Activated T-cell treated with anti-CD3 and anti-CD28 coated beads, Interleukin-2, amount 50 U/mL, for 72 hours (primary cell): ENCODE measurements at regions not wholly inside any gene's neighbourhood (a gene's known extent, or its start where the extent isn't known, plus 50 kb on each side); places are given as distances from the start of the nearest gene placed in this dataset.

ENCODE experiments used
- ATAC-seq, 2 donors: fragments of 150-1000 bp; cut with Tn5 transposase; replicated peaks in 1 of 2; 2 replicates each; pipeline ENCODE4 v1.10.0; 2021; ENCODE audit warnings: moderate library complexity in 2 of 2, mild to moderate bottlenecking in 1 of 2
- DNase-seq, 2 donors: peaks; one replicate each; pipeline ENCODE4 v3.0.0; 2021 to 2022; ENCODE audit warnings: mixed read lengths in 1 of 2
- H3K27ac Mint-ChIP-seq: one replicate; pipeline ENCODE4 v1.8.0; 2022; ENCODE audit warnings: mild to moderate bottlenecking, moderate library complexity, mixed read lengths
- H3K27me3 Mint-ChIP-seq: one replicate; pipeline ENCODE4 v1.8.0; 2022; ENCODE audit warnings: low read depth, mixed read lengths
- H3K36me3 Mint-ChIP-seq, 2 donors: one replicate each; pipeline ENCODE4 v1.8.0; 2022; ENCODE audit warnings: mixed read lengths in 2 of 2, mild to moderate bottlenecking in 1 of 2; ENCODE audit not compliant: insufficient read depth in 2 of 2
- H3K4me1 Mint-ChIP-seq: one replicate; pipeline ENCODE4 v1.8.0; 2022; ENCODE audit warnings: low read depth, mixed read lengths
- H3K4me3 Mint-ChIP-seq, 2 donors: one replicate each; pipeline ENCODE4 v1.8.0; 2022; ENCODE audit warnings: mild to moderate bottlenecking in 2 of 2, mixed read lengths in 2 of 2, moderate library complexity in 2 of 2
- H3K9me3 Mint-ChIP-seq, 2 donors: one replicate each; pipeline ENCODE4 v1.8.0; 2022; ENCODE audit warnings: mixed read lengths in 2 of 2

DNA sequence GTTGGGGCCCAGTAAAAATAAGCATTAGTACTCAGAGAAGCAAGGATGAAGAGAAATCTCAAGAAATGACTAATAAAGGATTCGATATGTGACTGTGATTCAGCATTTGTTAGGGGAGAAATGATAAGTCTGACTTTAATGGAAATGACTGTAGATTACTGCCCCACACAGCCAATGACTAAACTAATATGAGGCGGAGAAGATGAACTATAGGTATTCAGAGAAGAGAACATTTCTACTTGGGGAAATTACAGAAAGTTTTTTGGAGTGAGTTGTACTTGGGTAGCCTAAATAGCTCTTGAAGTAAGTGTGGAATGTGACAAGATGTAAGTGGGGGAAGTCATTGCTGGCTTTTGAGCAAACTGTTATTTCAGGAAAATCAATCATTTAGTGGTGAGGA, 380.0 kb downstream of the PDCD6IP start:
- no peak for DNase-seq
- Mint-ChIP-seq H3K27ac (no peak overlapping the region), H3K9me3 (no peaks in the 10 kb centered on the region), H3K4me3 (no peak overlapping the region), H3K36me3 (no peaks in the 10 kb centered on the region), H3K4me1 (peaks cover 4% of the 10 kb centered on the region), H3K27me3 (no peaks in the 10 kb centered on the region)
- peak; percentile 59 to 71 for ATAC-seq

DNA sequence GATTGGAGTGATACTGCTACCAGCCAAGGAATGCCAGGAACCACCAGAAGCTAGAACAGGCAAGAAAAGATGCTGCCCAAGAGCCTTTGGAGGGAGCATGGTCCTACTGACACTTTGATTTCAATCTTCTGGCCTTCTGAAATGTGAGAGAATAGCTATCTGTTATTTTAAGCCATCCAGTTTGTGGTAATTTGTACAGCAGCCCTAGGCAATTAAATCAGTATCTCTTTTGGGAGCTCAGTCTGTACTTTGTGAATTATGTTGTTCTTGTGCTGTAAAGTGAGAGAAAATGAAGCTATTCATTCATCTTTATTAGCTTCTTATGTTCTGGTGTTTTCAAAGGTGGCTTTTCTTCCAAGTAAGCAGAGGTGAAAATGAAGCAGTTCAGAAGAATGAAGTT, 381.3 kb downstream of the PDCD6IP start:
- Mint-ChIP-seq H3K9me3 (no peaks in the 10 kb centered on the region), H3K36me3 (no peaks in the 10 kb centered on the region), H3K4me3 (no peak overlapping the region), H3K27ac (no peak overlapping the region), H3K4me1 (peaks cover 4% of the 10 kb centered on the region), H3K27me3 (peaks cover 10% of the 10 kb centered on the region)
- ATAC-seq (no peak), DNase-seq (no peak)

DNA sequence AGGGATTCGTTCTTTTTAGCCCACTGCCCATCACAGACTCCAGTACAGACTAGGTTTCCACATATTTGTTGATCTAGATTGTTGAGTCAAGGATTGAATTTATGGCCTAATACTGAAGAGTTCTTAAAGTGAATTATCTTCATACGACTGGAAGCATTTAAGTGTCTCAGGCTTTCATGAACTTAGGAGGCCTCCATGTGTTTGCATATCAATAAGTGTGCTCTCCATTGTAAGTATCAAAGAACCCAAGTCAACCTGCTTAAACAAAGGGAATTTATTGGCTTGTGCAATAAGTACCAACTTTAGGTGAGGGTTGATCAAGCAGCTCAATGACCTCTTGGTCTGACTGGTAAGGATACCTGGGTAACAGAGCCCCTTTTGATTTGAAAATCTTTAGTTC, 382.1 kb downstream of the PDCD6IP start:
- peaks cover 4% of the 10 kb centered on the region for H3K4me1 Mint-ChIP-seq
- H3K27ac Mint-ChIP-seq: no peak overlapping the region
- peaks cover 10% of the 10 kb centered on the region for H3K27me3 Mint-ChIP-seq
- H3K9me3 Mint-ChIP-seq: no peaks in the 10 kb centered on the region
- DNase-seq (no peak), ATAC-seq (no peak)
- no peak overlapping the region for H3K4me3 Mint-ChIP-seq
- H3K36me3 Mint-ChIP-seq: no peaks in the 10 kb centered on the region

DNA sequence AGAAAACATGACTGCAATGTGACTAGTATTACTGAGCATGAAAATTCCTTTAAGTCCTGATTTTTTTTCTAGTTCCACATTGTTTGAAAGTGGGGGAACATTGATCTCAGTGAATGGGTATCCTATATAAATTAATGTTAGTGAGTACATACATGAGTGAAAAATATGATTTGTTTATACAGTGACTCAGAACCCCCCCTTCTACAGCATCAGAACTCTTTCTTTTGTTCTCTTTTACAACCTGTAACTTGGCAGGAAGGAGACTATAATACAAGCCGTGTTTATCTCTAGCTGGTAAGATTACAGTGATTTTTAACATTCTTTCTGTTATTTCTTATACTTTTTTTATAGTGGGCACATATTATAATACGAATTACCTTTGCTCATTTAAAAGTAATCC, 384.7 kb downstream of the PDCD6IP start:
- Mint-ChIP-seq H3K4me1 (peaks cover 4% of the 10 kb centered on the region), H3K27me3 (peaks cover 15% of the 10 kb centered on the region), H3K36me3 (no peaks in the 10 kb centered on the region), H3K9me3 (no peaks in the 10 kb centered on the region), H3K4me3 (no peak overlapping the region), H3K27ac (no peak overlapping the region)
- ATAC-seq (no peak), DNase-seq (no peak)

DNA sequence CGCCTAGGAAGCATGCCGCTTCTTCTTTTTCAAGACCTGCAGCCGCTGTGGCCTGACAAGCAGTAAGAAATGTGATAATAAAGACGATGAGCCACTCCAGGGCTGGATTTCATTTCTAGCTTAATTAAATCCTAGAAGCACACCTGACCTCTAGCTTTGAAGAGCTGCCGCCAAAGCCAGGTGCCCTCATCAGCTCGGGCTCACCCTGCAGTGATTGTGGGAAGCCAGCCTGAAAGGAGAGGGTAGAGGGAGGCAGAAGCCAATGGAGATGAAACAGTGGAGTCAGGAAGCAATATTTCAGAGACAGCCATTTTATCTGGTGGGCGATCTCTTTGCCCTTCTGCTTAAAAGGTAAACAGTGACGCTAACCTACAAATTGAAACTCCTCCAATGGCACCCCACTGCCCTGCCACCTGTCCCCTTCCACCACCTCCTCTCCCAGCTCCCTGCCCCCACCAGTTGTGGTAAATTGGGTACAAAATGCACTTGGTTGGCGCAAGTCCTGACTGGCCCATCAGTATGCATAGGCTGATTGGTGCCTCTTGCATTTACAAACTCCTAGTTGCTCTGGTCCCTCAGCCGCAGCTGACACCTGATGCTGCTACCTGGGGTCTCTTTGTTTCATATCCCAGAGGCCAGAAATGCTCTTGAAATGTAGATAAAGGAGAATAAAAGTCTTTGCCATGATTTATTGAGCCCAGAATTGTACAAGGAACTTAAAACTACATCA, 385.3 kb downstream of the PDCD6IP start:
- DNase-seq (no peak), ATAC-seq (no peak)
- Mint-ChIP-seq H3K27me3 (peaks cover 15% of the 10 kb centered on the region), H3K36me3 (no peaks in the 10 kb centered on the region), H3K4me1 (no peaks in the 10 kb centered on the region), H3K4me3 (no peak overlapping the region), H3K9me3 (no peaks in the 10 kb centered on the region), H3K27ac (no peak overlapping the region)

DNA sequence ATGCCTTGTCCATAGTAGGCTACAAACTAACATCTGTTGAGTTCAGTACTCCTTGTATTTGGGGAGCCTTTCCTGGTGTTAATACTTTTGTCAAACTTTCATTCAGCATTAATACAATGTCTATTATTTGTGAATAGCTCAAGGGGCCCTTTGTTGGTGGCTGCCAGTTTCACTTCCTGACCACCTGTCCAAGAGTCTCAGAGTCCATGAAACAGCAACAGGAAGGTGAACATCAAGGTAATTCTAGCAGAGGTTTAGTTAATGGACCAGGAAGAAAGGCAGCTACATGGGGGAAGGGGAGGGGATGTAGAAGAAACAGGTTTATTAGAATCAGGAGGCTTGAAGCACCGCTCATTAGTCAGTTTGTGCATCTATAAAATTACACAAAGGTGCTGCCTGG, 386.9 kb downstream of the PDCD6IP start:
- peaks cover 15% of the 10 kb centered on the region for H3K27me3 Mint-ChIP-seq
- H3K36me3 Mint-ChIP-seq: no peaks in the 10 kb centered on the region
- H3K4me1 Mint-ChIP-seq: no peaks in the 10 kb centered on the region
- ATAC-seq (no peak), DNase-seq (no peak)
- no peak overlapping the region for H3K4me3 Mint-ChIP-seq
- H3K9me3 Mint-ChIP-seq: no peaks in the 10 kb centered on the region
- H3K27ac Mint-ChIP-seq: no peak overlapping the region

DNA sequence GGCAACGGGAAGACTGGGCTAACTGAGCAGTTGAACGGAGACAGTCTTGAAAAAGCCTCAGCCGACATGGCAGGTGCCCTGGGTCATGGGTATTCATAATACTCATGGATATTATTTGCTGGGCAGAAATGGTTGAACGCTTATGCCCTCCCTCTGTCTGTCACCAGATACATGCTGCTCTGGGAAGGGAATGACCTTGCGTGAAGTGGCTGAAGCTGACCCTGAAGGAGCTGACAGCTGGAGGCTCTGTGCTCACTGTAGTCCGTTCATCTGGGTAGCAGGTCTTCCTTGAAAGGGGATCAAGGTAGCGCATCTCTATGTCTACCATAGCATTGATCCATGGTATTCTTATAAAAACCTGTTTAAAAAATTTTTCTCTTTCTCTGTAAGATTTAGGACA, 390.7 kb downstream of the PDCD6IP start:
- H3K27ac Mint-ChIP-seq: no peak overlapping the region
- no peak overlapping the region for H3K4me3 Mint-ChIP-seq
- H3K4me1 Mint-ChIP-seq: no peaks in the 10 kb centered on the region
- H3K9me3 Mint-ChIP-seq: no peaks in the 10 kb centered on the region
- no peaks in the 10 kb centered on the region for H3K36me3 Mint-ChIP-seq
- no peak for DNase-seq
- no peak for ATAC-seq
- H3K27me3 Mint-ChIP-seq: peaks cover 12% of the 10 kb centered on the region

DNA sequence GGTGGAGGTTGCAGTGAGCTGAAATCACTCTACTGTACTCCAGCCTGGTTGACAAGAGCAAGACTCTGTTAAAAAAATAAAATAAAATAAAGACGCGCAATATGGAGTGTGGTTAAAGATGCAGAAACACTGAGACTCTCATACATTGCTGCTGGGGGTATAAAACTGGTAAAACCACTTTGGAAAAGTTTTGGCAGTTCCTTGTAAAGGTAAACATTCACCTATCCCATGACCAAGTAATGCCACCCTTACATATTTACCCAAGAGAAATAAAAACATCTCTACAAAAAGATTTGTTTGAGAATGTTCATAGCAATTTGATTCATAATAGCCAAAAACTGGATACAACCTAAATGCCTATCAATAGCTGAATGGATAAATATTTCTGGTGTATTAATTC, 398.5 kb downstream of the PDCD6IP start:
- H3K36me3 Mint-ChIP-seq: no peaks in the 10 kb centered on the region
- H3K4me3 Mint-ChIP-seq: no peak overlapping the region
- no peaks in the 10 kb centered on the region for H3K27me3 Mint-ChIP-seq
- no peaks in the 10 kb centered on the region for H3K4me1 Mint-ChIP-seq
- H3K9me3 Mint-ChIP-seq: no peaks in the 10 kb centered on the region
- DNase-seq (no peak), ATAC-seq (no peak)
- H3K27ac Mint-ChIP-seq: no peak overlapping the region

DNA sequence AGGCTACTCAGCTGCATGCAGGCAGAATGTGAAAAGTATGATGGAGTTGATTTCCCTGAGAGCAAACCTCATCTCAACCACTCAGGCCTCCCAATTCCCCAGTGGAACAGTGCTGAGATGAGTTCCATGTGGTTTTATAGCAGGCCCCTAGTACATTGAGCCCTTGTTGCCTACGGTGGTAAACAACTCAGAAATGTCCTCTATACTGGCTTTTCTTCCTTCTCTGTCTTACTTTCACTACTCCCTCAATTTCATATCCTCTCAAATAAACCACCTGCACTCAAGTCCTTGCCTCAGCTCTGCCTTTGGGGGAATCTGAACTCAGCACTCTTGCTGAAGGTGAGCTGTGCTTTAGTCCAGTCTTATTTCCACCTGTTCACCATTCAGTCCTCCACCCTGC, 399.9 kb downstream of the PDCD6IP start:
- H3K27ac Mint-ChIP-seq: no peak overlapping the region
- H3K4me3 Mint-ChIP-seq: no peak overlapping the region
- no peaks in the 10 kb centered on the region for H3K4me1 Mint-ChIP-seq
- H3K9me3 Mint-ChIP-seq: no peaks in the 10 kb centered on the region
- DNase-seq (no peak), ATAC-seq (no peak)
- H3K27me3 Mint-ChIP-seq: no peaks in the 10 kb centered on the region
- no peaks in the 10 kb centered on the region for H3K36me3 Mint-ChIP-seq

DNA sequence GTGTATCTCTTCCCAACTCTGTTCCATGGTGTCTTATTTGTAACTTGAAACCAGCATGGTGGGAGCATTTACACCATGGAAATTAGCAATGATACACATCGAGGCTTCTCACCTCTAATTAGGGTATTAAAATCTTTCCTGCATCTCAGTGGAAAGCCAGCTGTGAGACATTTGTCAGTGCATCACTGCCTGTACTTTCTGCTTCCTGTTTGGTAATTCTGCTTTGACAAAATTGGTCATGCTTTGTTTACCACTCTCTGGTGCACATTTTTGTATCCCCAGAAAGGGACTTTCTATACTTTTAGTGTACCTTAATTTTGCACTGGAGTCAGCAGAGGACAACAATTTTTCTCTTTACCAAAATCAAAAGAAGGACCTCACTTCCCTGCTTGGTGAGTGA, 402.1 kb downstream of the PDCD6IP start:
- Mint-ChIP-seq H3K27me3 (no peaks in the 10 kb centered on the region), H3K9me3 (no peaks in the 10 kb centered on the region), H3K4me3 (no peak overlapping the region), H3K27ac (no peak overlapping the region), H3K36me3 (no peaks in the 10 kb centered on the region), H3K4me1 (no peaks in the 10 kb centered on the region)
- DNase-seq: no peak
- ATAC-seq: peak in 1 of 2 donors; percentile 30

DNA sequence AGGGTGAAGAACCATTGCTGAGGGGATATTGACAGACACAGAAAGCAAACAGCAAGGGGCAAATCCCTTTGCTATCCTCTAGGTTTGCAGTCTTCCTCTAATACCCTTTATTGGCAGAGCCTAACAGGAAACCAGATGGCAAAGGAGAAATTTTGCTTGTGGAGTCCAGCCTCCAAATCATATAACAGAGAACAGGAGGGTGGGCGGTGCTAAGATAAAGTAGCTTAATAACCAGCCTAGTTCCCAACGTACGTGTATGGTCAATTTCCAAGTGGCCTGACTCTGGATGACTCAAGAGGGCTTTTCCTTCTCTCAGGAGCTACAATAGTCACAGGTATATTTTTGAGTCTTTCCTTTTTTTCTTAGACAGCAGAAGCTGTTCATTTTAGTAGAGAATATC, 404.5 kb downstream of the PDCD6IP start:
- DNase-seq (no peak), ATAC-seq (no peak)
- no peaks in the 10 kb centered on the region for H3K36me3 Mint-ChIP-seq
- no peak overlapping the region for H3K4me3 Mint-ChIP-seq
- no peak overlapping the region for H3K27ac Mint-ChIP-seq
- H3K27me3 Mint-ChIP-seq: no peaks in the 10 kb centered on the region
- H3K9me3 Mint-ChIP-seq: no peaks in the 10 kb centered on the region
- no peaks in the 10 kb centered on the region for H3K4me1 Mint-ChIP-seq

DNA sequence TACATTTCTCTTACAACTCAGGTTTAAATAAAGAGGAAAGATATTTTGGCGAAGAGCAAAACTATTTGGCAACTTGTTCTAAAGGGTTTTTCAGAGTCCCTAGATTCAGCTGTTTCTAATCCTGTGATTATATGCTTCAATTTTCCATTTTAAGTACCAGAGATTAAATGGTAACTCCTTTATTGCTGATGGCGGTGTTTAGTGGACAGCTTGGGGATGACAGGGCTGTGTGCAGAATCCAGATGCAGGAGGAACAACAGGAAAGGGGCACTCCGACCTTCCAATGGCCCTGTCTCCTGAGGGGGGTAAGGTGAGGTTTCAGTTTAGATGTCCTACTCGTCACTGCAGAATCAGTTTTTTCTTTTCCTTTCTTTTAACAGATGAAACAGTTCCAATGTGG, 405.0 kb downstream of the PDCD6IP start:
- Mint-ChIP-seq H3K4me1 (no peaks in the 10 kb centered on the region), H3K27me3 (no peaks in the 10 kb centered on the region), H3K36me3 (no peaks in the 10 kb centered on the region), H3K4me3 (no peak overlapping the region), H3K27ac (no peak overlapping the region), H3K9me3 (no peaks in the 10 kb centered on the region)
- ATAC-seq: no peak
- no peak for DNase-seq

DNA sequence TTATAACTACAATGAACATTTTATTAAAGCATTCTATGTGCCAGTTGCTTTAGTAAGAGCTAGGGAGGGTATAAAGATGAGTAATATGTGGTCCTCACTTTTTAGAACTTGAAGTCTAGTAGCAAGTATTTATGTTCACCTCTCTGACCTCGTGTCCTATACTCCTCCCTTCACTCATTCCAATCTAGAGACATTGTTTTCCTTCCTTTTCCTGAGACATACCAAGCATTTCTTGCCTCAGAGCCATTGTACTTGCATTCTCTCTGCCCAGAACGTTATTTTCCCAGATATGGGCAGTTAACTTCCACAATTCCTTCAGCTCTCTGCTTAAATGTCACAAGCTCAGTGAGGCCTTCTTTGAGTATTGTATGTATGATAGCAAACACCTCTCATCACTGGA, 408.6 kb downstream of the PDCD6IP start:
- ATAC-seq (no peak), DNase-seq (no peak)
- H3K27ac Mint-ChIP-seq: no peak overlapping the region
- H3K9me3 Mint-ChIP-seq: no peaks in the 10 kb centered on the region
- no peaks in the 10 kb centered on the region for H3K4me1 Mint-ChIP-seq
- no peak overlapping the region for H3K4me3 Mint-ChIP-seq
- H3K36me3 Mint-ChIP-seq: no peaks in the 10 kb centered on the region
- H3K27me3 Mint-ChIP-seq: no peaks in the 10 kb centered on the region

DNA sequence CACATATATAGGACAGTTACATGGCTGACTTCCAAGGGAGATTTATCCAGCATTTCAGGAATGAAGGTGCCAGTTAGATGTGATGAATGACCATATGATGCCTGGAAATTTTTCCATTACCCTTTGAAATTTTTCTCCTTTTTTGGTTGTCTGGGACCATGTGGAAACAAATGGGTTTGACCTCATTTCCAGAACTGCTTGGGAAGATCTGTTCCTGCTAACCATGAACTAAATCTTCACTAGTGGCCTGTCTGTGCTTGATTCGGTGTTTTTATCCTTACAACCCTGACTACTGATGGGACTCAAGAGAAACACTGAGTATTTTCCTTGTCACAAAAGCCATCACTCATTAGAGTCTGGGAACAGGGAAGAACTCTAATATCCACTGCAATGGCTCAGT, 409.4 kb downstream of the PDCD6IP start:
- H3K4me3 Mint-ChIP-seq: no peak overlapping the region
- H3K36me3 Mint-ChIP-seq: no peaks in the 10 kb centered on the region
- H3K9me3 Mint-ChIP-seq: no peaks in the 10 kb centered on the region
- peaks cover 5% of the 10 kb centered on the region for H3K4me1 Mint-ChIP-seq
- H3K27ac Mint-ChIP-seq: no peak overlapping the region
- no peaks in the 10 kb centered on the region for H3K27me3 Mint-ChIP-seq
- DNase-seq (no peak), ATAC-seq (no peak)
